Testis (tissue), 2 donors: ENCODE measurements at regions not wholly inside any gene's neighbourhood (a gene's known extent, or its start where the extent isn't known, plus 50 kb on each side); places are given as distances from the start of the nearest gene placed in this dataset.

Source experiments
- CTCF ChIP-seq, 3 experiments: fragments of 450-650 bp in 2 of 3; fragments of 200-600 bp in 1 of 3; sonication (generic) in 1 of 3; IDR thresholded peaks; one replicate each; pipeline ENCODE4 v1.5.1; 2016 to 2019; ENCODE audit warnings: antibody characterized with exemption in 3 of 3, mild to moderate bottlenecking in 2 of 3, moderate library complexity in 1 of 3
- POLR2A ChIP-seq: fragments of 450-650 bp; IDR thresholded peaks from one replicate; pipeline ENCODE4 v1.6.1; 2017; ENCODE audit warnings: antibody characterized with exemption, mild to moderate bottlenecking, moderate library complexity

DNA sequence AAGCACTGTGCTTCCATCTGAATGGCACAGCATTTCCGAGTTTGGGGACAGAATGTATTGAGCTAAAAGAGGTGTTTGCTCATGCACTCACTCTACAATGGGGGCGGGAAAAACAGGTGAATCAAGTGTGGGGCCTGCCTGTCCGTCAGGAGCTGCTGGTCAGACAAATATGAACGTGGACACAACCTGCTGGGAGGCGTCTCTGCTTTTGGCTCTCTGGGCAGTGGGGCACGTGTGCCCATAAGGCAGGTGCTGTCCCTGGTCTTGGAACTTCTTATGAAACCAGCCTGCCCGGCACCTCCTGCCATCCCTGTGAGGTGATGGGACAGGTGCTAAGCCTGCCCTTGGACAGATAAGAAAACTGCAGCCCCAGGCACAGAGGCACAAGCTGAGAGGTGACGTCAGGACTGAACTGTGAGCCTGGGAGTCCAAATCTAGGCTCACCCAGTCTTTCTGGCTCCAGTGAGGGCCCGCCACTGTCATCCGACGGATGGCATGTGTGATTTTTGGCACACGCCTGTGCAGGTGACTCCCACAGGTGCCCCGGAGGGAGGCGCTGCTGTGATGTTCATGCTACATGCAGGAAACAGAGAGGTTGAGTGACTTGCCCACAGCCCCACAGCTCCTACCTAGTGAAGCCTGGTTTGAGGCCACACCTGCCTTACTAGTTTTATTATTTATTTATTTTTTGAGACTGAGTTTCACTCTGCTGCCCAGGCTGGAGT, 51.6 kb downstream of the SMIM38 start:
- no peak for TF ChIP-seq POLR2A
- no peak for TF ChIP-seq CTCF (IDR thresholded peaks at IDR 0.05)
